ENCODE measurements at regions not wholly inside any gene's neighbourhood (a gene's known extent, or its start where the extent isn't known, plus 50 kb on each side); places are given as distances from the start of the nearest gene placed in this dataset.

GRCh38 chr5:4124221-4124970 is 528.8 kb downstream of the IRX1 start:
- no peaks in the 10 kb centered on the region for H3K9me2 ChIP-seq (ENCODE audit: insufficient read depth, low read length)
- no peak for TF ChIP-seq EZH2phosphoT487 (IDR thresholded peaks at IDR 0.05; ENCODE audit: borderline replicate concordance, low read depth, low read length)
- TF ChIP-seq, protein P1, sequence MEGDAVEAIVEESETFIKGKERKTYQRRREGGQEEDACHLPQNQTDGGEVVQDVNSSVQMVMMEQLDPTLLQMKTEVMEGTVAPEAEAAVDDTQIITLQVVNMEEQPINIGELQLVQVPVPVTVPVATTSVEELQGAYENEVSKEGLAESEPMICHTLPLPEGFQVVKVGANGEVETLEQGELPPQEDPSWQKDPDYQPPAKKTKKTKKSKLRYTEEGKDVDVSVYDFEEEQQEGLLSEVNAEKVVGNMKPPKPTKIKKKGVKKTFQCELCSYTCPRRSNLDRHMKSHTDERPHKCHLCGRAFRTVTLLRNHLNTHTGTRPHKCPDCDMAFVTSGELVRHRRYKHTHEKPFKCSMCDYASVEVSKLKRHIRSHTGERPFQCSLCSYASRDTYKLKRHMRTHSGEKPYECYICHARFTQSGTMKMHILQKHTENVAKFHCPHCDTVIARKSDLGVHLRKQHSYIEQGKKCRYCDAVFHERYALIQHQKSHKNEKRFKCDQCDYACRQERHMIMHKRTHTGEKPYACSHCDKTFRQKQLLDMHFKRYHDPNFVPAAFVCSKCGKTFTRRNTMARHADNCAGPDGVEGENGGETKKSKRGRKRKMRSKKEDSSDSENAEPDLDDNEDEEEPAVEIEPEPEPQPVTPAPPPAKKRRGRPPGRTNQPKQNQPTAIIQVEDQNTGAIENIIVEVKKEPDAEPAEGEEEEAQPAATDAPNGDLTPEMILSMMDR (conservative IDR thresholded peaks at IDR 0.05; ENCODE audit: low read length), result no peak
- no peak overlapping the region for H3K4me3 ChIP-seq (ENCODE audit: low read depth, low read length, poor library complexity, severe bottlenecking)
- no TSS peak for BruUV-seq (replicated peaks)
- no peak overlapping the region for H3K27ac ChIP-seq (ENCODE audit: low read depth, low read length, poor library complexity, severe bottlenecking)
- POLR2A ChIA-PET, result interaction anchor here (0.6 kb wide), 1 partner anchor 185 kb away, joined by 5 read pairs; no protein-coding TSS in a partner anchor
- no peaks in the 10 kb centered on the region for H4K20me1 ChIP-seq (ENCODE audit: insufficient read depth, low read length)
- H2AFZ ChIP-seq (ENCODE audit: low read length), result no peak overlapping the region
- no peaks in the 10 kb centered on the region for H3K4me1 ChIP-seq (ENCODE audit: insufficient read depth, low read length, poor library complexity, severe bottlenecking)
- no peaks in the 10 kb centered on the region for H3K36me3 ChIP-seq (ENCODE audit: insufficient read depth, low read length)
- H3K9me3 ChIP-seq (ENCODE audit: low read length), result no peaks in the 10 kb centered on the region
- H3K4me2 ChIP-seq (ENCODE audit: low read length), result no peak overlapping the region
- intact Hi-C loops (cut with micrococcal nuclease; ENCODE audit: unreplicated experiment), result no loop called here
- CTCF ChIA-PET (ENCODE audit: unreplicated experiment), result no interaction called here
- no peak for DNase-seq (ENCODE audit: low spot score)
- H3K79me2 ChIP-seq (ENCODE audit: insufficient read depth, low read depth, low read length), result no peaks in the 10 kb centered on the region

GRCh38 chr5:4128994-4129393 is 533.4 kb downstream of the IRX1 start:
- ChIA-PET POLR2A (no interaction called here), CTCF (ENCODE audit: unreplicated experiment) (no interaction called here)
- Histone ChIP-seq H3K4me2 (ENCODE audit: low read length) (no peak overlapping the region), H4K20me1 (ENCODE audit: insufficient read depth, low read length) (no peaks in the 10 kb centered on the region), H2AFZ (ENCODE audit: low read length) (no peak overlapping the region), H3K36me3 (ENCODE audit: insufficient read depth, low read length) (no peaks in the 10 kb centered on the region), H3K79me2 (ENCODE audit: insufficient read depth, low read depth, low read length) (no peaks in the 10 kb centered on the region), H3K4me3 (ENCODE audit: low read depth, low read length, poor library complexity, severe bottlenecking) (no peak overlapping the region), H3K9me3 (ENCODE audit: low read length) (no peaks in the 10 kb centered on the region), H3K9me2 (ENCODE audit: insufficient read depth, low read length) (no peaks in the 10 kb centered on the region), H3K4me1 (ENCODE audit: insufficient read depth, low read length, poor library complexity, severe bottlenecking) (no peaks in the 10 kb centered on the region), H3K27ac (ENCODE audit: low read depth, low read length, poor library complexity, severe bottlenecking) (no peak overlapping the region)
- intact Hi-C loops (cut with micrococcal nuclease; ENCODE audit: unreplicated experiment), result no loop called here
- BruUV-seq (replicated peaks), result no TSS peak
- no peak for DNase-seq (ENCODE audit: low spot score)
- TF ChIP-seq, protein P1 (conservative IDR thresholded peaks at IDR 0.05; ENCODE audit: low read length), result no peak
- no peak for TF ChIP-seq EZH2phosphoT487 (IDR thresholded peaks at IDR 0.05; ENCODE audit: borderline replicate concordance, low read depth, low read length)

GRCh38 chr5:4129523-4129922 is 533.9 kb downstream of the IRX1 start:
- Histone ChIP-seq H3K4me2 (ENCODE audit: low read length) (no peak overlapping the region), H3K9me3 (ENCODE audit: low read length) (no peaks in the 10 kb centered on the region), H3K79me2 (ENCODE audit: insufficient read depth, low read depth, low read length) (no peaks in the 10 kb centered on the region), H3K4me3 (ENCODE audit: low read depth, low read length, poor library complexity, severe bottlenecking) (no peak overlapping the region), H3K36me3 (ENCODE audit: insufficient read depth, low read length) (no peaks in the 10 kb centered on the region), H3K4me1 (ENCODE audit: insufficient read depth, low read length, poor library complexity, severe bottlenecking) (no peaks in the 10 kb centered on the region), H4K20me1 (ENCODE audit: insufficient read depth, low read length) (no peaks in the 10 kb centered on the region), H2AFZ (ENCODE audit: low read length) (no peak overlapping the region), H3K27ac (ENCODE audit: low read depth, low read length, poor library complexity, severe bottlenecking) (no peak overlapping the region), H3K9me2 (ENCODE audit: insufficient read depth, low read length) (no peaks in the 10 kb centered on the region)
- no peak for TF ChIP-seq EZH2phosphoT487 (IDR thresholded peaks at IDR 0.05; ENCODE audit: borderline replicate concordance, low read depth, low read length)
- TF ChIP-seq, protein P1 (conservative IDR thresholded peaks at IDR 0.05; ENCODE audit: low read length), result no peak
- intact Hi-C loops (cut with micrococcal nuclease; ENCODE audit: unreplicated experiment), result no loop called here
- no TSS peak for BruUV-seq (replicated peaks)
- DNase-seq (ENCODE audit: low spot score), result no peak
- CTCF ChIA-PET (ENCODE audit: unreplicated experiment), result no interaction called here
- POLR2A ChIA-PET, result no interaction called here

All from OCI-LY7 (cell line).